ENCODE measurements at regions not wholly inside any gene's neighbourhood (a gene's known extent, or its start where the extent isn't known, plus 50 kb on each side); places are given as distances from the start of the nearest gene placed in this dataset.

DNA sequence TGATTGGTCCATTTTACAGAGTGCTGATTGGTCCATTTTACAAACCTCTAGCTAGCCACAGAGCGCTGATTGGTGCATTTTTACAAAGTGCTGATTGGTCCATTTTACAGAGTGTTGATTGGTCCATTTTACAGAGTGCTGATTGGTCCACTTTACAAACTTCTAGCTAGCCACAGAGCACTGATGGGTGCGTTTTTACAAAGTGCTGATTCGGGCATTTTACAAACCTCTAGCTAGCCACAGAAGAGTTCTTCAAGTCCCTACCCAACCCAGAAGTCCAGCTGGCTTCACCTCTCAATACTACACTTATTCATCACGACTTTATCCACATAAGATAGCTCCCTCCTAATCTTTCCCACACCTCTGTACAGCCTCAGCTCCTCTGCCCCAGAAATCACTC is 899.8 kb downstream of the TUSC7 start:
- no peak for DNase-seq (ENCODE audit: low read depth in 2 of 2)

- DNase-seq (ENCODE audit: low read depth in 2 of 2) = no peak
These were observed 900.6 kb downstream of the TUSC7 start for GRCh38 chr3:117610156-117610555.

DNA sequence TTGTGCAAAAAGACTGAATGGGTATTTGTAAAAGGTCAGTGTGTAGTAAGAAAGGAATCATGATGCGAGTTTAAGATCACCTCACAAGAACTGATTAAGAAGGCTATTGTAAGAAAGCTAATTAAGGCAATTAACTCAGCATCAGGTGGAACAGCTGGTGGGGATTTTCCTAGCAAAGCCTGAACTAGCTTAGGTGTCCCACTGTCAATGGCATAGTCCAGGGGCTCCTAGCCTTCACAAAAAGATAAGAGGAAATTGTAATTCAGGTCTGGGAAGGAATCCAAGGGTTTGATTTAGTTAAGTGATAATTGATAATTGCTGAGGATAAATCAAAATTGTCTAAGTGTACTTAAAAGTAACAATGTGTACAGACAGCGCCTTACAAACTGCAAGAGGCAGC is 901.6 kb downstream of the TUSC7 start:
- no peak for DNase-seq (ENCODE audit: low read depth in 2 of 2)

DNA sequence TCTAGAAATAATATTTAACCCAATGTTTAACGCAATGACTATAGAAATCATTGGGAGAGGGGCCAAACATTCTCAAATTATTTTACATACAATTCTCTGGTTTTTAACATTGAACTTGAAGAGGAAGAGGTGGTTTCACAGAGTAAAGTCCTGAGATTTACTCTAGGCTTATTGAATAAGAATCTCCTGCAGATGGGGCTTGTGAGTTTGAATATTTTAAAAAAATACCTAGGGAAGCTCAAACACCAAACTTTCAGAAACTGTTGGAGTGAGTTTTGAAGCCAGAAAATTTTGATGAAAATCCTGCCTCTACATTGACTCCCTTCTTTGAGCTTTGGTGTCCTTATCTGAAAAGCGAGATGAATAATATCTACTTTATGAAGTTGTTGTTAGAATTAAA is 906.6 kb downstream of the TUSC7 start:
- DNase-seq (ENCODE audit: low read depth in 2 of 2) = no peak

GRCh38 chr3:117617906-117618305 is 908.3 kb downstream of the TUSC7 start:
- DNase-seq (ENCODE audit: low read depth in 2 of 2) = no peak

DNA sequence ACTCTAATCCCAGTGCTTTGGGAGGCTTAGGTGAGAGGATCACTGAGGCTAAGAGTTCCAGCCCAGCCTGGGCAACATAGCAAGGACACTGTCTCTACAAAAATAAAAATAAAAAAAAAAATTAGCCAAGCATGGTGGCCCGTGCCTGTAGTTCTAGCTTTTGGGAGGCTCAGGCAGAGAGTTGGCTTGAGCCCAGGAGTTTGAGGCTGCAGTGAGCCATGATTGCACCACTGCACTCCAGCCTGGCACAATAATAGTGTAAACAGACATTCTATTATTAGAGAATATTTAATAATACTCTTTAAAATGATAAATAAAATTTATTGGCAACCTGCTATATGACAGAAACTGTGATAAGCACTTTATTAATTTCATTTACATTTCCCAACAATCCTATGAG is 908.9 kb downstream of the TUSC7 start:
- DNase-seq (ENCODE audit: low read depth in 2 of 2) = no peak

DNA sequence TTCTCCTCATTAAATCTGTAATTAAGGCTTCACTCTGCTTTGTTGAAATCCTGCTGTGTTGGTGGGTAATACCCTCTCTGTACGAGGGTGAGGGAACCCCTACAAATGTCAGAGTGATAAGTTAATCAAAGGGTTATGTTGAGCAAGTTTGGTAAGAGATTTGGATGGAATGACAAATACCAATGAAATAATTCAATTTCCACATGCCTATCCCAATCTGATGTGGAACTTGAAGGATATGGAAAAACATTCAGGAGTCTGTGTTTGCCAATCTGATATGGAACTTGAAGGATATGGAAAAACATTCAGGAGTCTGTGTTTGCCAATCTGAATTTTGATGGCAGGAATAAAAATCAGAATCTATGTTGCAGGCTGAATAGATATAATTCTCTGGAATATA is 910.2 kb downstream of the TUSC7 start:
- no peak for DNase-seq (ENCODE audit: low read depth in 2 of 2)

DNA sequence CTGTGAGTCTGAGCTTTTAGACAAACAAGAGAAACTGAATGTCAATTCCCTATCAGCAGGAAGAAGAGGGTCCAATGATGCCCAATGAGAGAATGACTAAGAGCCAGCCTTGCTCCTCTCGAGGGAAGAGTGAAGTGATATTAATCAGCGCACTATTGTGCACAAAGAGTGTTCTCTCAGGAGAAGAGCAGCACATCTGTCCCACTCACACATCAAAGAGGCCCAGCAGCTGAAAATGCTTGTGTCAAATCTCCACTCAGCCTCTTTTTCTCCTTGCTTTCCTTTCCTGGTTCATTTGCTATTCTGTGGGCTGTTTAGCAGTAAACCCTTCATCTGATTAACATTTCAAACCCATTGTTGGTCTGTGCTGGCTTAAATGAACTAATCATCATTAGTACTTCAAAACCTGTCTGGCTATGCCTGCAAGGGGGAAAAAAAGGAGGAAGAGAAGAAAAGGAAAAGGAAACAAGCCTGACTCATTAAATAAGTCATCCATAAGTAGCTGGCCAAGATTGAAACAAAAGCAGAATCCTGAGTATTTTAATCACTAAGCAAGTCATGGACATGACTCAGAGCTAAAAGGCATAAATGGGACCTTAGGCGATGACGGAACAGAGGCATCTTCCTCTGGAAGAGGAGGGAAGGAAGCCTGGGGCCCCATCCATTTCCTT is 912.7 kb downstream of the TUSC7 start:
- DNase-seq (ENCODE audit: low read depth in 2 of 2) = no peak

DNA sequence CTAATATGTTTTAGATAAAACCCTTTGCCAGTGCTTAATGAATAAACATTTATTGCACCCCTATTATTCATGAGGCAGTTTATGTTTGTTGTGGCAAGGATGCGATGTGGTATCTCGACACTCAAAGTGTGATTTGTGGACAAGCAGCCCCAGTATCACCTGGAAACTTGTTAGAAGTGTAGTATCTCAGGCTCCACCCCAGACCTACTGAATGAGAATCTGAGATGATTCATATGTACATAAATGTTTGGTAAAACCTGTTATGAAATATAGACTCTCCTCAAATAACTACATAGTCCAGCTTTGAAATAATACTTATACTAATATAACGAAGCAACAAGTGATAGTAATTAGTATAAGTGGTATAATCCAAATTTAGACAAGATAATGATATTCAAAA is 914.8 kb downstream of the TUSC7 start:
- no peak for DNase-seq (ENCODE audit: low read depth in 2 of 2)

GRCh38 chr3:117625174-117625573 is 915.6 kb downstream of the TUSC7 start:
- DNase-seq (ENCODE audit: low read depth in 2 of 2) = no peak

DNA sequence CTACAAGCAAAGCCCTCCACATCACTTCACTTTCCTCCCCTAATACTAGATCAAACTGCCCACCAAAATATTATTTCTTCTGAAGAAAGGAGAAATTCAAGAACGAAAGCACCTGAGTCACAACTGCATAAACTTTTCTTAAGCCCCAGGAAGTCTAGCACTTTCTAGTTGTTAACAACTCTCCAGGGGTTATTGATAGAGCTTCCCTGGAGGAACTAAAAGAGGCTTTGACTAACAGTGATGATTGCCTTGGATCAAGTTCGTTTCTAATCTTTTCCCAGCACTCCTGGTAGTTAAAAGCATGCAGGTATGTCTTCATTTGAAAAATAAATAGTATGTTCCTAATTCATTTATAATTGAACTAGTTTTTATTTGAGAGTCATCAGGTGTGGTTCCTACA is 917.0 kb downstream of the TUSC7 start:
- no peak for DNase-seq (ENCODE audit: low read depth in 2 of 2)

DNA sequence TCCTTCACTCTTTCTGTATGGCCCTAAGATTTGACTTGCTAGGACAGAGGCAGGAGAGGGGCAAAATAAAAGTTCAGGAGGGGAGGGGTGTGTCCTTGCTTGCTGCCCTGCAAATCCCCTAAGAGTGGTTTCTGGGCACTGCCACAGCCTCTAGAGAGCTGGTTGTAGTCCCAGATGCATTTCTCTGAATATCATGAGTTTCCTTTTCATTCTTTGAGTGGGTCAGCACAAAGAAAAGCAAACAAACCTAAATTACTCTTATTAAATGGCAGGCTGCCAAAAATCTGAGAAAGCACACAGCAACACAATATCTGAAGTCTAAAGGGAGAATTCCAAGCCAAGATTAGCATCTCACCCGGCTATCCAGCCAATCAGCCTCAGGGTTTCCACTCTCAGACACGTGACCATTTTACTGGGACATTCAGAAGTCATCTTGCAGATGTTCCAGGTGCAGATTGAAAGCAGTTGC is 919.3 kb downstream of the TUSC7 start:
- no peak for DNase-seq (ENCODE audit: low read depth in 2 of 2)

DNA sequence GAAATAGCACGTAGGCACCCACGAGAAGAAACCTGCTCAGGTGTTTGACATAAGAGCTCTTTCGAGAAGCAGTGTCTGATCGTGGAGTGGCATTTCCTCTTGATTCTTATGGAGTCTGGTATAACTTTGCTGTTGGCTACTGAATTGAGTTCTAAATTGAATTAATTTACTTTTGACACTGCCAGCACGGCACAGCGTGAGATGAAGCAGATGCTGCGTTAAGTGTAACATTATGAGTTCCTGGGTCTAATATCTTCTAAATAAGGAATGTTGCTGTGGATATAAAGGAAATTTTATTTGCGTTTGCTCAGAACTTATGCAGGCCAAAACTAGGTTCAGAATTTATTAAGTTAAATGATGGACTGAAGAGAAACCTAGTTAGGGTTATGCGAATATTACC is 919.9 kb downstream of the TUSC7 start:
- no peak for DNase-seq (ENCODE audit: low read depth in 2 of 2)

- DNase-seq (ENCODE audit: low read depth in 2 of 2) = no peak
These were observed 920.9 kb downstream of the TUSC7 start for GRCh38 chr3:117630469-117630868.

GRCh38 chr3:117630885-117631284 is 921.3 kb downstream of the TUSC7 start:
- DNase-seq (ENCODE audit: low read depth in 2 of 2) = no peak

- no peak for DNase-seq (ENCODE audit: low read depth in 2 of 2)
These were observed 922.2 kb downstream of the TUSC7 start for GRCh38 chr3:117631781-117632180.

GRCh38 chr3:117632191-117632590 is 922.6 kb downstream of the TUSC7 start:
- no peak for DNase-seq (ENCODE audit: low read depth in 2 of 2)

GRCh38 chr3:117633207-117633606 is 923.6 kb downstream of the TUSC7 start:
- no peak for DNase-seq (ENCODE audit: low read depth in 2 of 2)

DNA sequence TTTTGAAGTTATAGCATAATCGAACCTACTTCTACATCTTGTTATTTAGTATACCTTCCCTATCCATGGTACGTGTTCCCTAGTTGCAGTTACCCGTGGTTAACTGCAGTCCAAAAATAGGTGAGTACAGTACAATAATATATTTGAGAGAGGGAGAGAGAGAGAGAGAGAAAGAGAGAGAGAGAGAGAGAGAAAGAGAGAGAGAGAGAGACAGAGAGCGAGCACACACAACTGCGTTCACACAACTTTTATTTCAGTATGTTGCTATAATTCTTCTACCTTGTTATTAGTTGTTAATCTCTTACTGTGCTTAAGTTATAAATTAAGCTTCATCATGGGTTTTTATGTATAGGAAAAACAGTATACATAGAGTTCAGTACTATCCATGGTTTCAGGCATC is 928.1 kb downstream of the TUSC7 start:
- DNase-seq (ENCODE audit: low read depth in 2 of 2) = no peak

DNA sequence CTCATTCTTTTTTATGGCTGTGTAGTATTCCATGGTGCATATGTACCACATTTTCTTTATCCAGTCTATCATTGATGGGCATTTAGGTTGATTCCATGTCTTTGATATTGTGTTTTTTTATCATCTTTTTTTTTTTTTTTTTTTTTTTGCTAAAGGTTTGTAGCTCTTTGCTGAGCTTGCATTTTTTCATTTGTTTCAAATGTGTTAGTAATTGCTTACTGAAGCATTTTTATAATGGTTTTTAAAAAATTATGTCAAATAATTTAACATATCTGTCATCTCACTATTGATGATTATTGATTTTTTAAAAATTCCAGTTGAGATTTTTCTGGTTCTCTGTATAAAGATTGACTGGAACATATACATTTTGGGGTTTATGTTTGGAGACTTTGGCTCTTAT is 934.6 kb downstream of the TUSC7 start:
- no peak for DNase-seq (ENCODE audit: low read depth in 2 of 2)

- no peak for DNase-seq (ENCODE audit: low read depth in 2 of 2)
These were observed 936.1 kb downstream of the TUSC7 start for GRCh38 chr3:117645561-117646242.

- DNase-seq (ENCODE audit: low read depth in 2 of 2) = no peak
These were observed 937.9 kb downstream of the TUSC7 start for GRCh38 chr3:117647435-117647834.

DNA sequence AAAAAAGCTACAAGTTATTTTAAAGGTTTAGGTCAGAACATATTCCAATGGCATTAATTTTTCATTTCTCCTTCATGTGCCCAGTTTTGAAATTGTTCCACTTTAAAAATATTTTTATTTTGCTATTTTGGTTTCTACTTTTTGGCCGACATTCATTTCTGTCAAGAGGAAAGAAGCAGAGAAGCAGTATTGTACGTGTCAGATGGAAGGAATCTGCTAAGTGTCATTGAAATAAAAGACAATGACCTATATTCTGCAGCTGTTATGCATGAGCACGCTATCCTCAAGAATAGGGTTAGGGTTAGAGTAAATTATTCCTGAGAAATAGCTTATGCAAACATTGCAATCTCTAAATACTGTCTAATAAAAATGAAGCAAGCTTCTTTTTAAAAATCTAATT is 941.7 kb downstream of the TUSC7 start:
- no peak for DNase-seq (ENCODE audit: low read depth in 2 of 2)

GRCh38 chr3:117656391-117656790 is 946.8 kb downstream of the TUSC7 start:
- DNase-seq (ENCODE audit: low read depth in 2 of 2) = no peak
